ENCODE measurements at regions not wholly inside any gene's neighbourhood (a gene's known extent, or its start where the extent isn't known, plus 50 kb on each side); places are given as distances from the start of the nearest gene placed in this dataset.
A peak's percentile ranks its signal among the peaks of the same experiment; 100 is the strongest.

GRCh38 chr16:85484347-85485300 lies 128.5 kb upstream of the GSE1 start:
- no peaks in the 10 kb centered on the region for H3K4me1 Mint-ChIP-seq
- CTCF ChIA-PET = no interaction called here
- ATAC-seq = no peak

GRCh38 chr16:85485379-85485778 lies 127.7 kb upstream of the GSE1 start:
- CTCF ChIA-PET = no interaction called here
- DNase-seq = no peak
- ATAC-seq = no peak
- Mint-ChIP-seq H3K36me3 (no peaks in the 10 kb centered on the region), H3K4me1 (no peaks in the 10 kb centered on the region), H3K4me3 (no peak overlapping the region), H3K27me3 (no peaks in the 10 kb centered on the region), H3K9me3 (ENCODE audit: low read depth) (no peaks in the 10 kb centered on the region), H3K27ac (no peak overlapping the region)

More at GRCh38 chr16:85484347-85485300, 128.5 kb upstream of the GSE1 start:
- H3K36me3 Mint-ChIP-seq = no peaks in the 10 kb centered on the region
- no peak for DNase-seq
- H3K9me3 Mint-ChIP-seq (ENCODE audit: low read depth) = no peaks in the 10 kb centered on the region
- H3K27ac Mint-ChIP-seq = no peak overlapping the region
- H3K4me3 Mint-ChIP-seq = no peak overlapping the region
- H3K27me3 Mint-ChIP-seq = no peaks in the 10 kb centered on the region

GRCh38 chr16:85486256-85486915 lies 126.7 kb upstream of the GSE1 start:
- H3K4me1 Mint-ChIP-seq = no peaks in the 10 kb centered on the region
- ATAC-seq = no peak
- H3K9me3 Mint-ChIP-seq (ENCODE audit: low read depth) = no peaks in the 10 kb centered on the region
- CTCF ChIA-PET = no interaction called here
- no peak overlapping the region for H3K27ac Mint-ChIP-seq
- DNase-seq = no peak
- no peak overlapping the region for H3K4me3 Mint-ChIP-seq
- no peaks in the 10 kb centered on the region for H3K27me3 Mint-ChIP-seq
- no peaks in the 10 kb centered on the region for H3K36me3 Mint-ChIP-seq

GRCh38 chr16:85488414-85488813 lies 124.7 kb upstream of the GSE1 start:
- Mint-ChIP-seq H3K9me3 (ENCODE audit: low read depth) (no peaks in the 10 kb centered on the region), H3K36me3 (no peaks in the 10 kb centered on the region), H3K27me3 (no peaks in the 10 kb centered on the region), H3K27ac (no peak overlapping the region), H3K4me1 (no peaks in the 10 kb centered on the region), H3K4me3 (no peak overlapping the region)
- CTCF ChIA-PET = interaction anchor here (0.9 to 4.1 kb wide), 4 partner anchors 11 to 191 kb away, joined by 3 to 30 read pairs (median 4); no protein-coding TSS in a partner anchor
- DNase-seq (no peak), ATAC-seq (no peak)

GRCh38 chr16:85490407-85491057 lies 122.6 kb upstream of the GSE1 start:
- CTCF ChIA-PET = interaction anchor here (0.6 to 4.1 kb wide), 16 partner anchors 9 to 797 kb away, joined by 3 to 30 read pairs (median 4); no protein-coding TSS in a partner anchor
- Mint-ChIP-seq H3K27me3 (no peaks in the 10 kb centered on the region), H3K4me3 (no peak overlapping the region), H3K27ac (no peak overlapping the region), H3K9me3 (ENCODE audit: low read depth) (no peaks in the 10 kb centered on the region), H3K4me1 (no peaks in the 10 kb centered on the region), H3K36me3 (no peaks in the 10 kb centered on the region)
- ATAC-seq (no peak), DNase-seq (no peak)

- DNase-seq (peak; percentile 53), ATAC-seq (peak; percentile 36)
- no peaks in the 10 kb centered on the region for H3K9me3 Mint-ChIP-seq (ENCODE audit: low read depth)
- H3K4me1 Mint-ChIP-seq = no peaks in the 10 kb centered on the region
- no peaks in the 10 kb centered on the region for H3K36me3 Mint-ChIP-seq
- H3K4me3 Mint-ChIP-seq = no peak overlapping the region
- H3K27me3 Mint-ChIP-seq = no peaks in the 10 kb centered on the region
- CTCF ChIA-PET = interaction anchor here (0.6 to 4.1 kb wide), 19 partner anchors 10 to 798 kb away, joined by 3 to 30 read pairs (median 4); no protein-coding TSS in a partner anchor
- no peak overlapping the region for H3K27ac Mint-ChIP-seq
Observed at GRCh38 chr16:85491058-85491771, 121.9 kb upstream of the GSE1 start.

- Mint-ChIP-seq H3K27ac (no peak overlapping the region), H3K27me3 (no peaks in the 10 kb centered on the region), H3K36me3 (no peaks in the 10 kb centered on the region), H3K4me1 (no peaks in the 10 kb centered on the region), H3K4me3 (no peak overlapping the region), H3K9me3 (ENCODE audit: low read depth) (no peaks in the 10 kb centered on the region)
- no peak for ATAC-seq
- CTCF ChIA-PET = interaction anchor here (0.8 to 4.1 kb wide), 12 partner anchors 10 to 126 kb away, joined by 3 to 30 read pairs (median 4); no protein-coding TSS in a partner anchor
- no peak for DNase-seq
Observed at GRCh38 chr16:85491798-85492294, 121.3 kb upstream of the GSE1 start.

GRCh38 chr16:85492295-85492864 lies 120.7 kb upstream of the GSE1 start:
- Mint-ChIP-seq H3K9me3 (ENCODE audit: low read depth) (no peaks in the 10 kb centered on the region), H3K4me1 (no peaks in the 10 kb centered on the region), H3K27me3 (no peaks in the 10 kb centered on the region), H3K4me3 (no peak overlapping the region), H3K36me3 (no peaks in the 10 kb centered on the region), H3K27ac (no peak overlapping the region)
- ATAC-seq (no peak), DNase-seq (no peak)
- CTCF ChIA-PET = interaction anchor here (1.5 to 3.5 kb wide), 5 partner anchors 11 to 125 kb away, joined by 4 to 22 read pairs (median 6); no protein-coding TSS in a partner anchor

GRCh38 chr16:85494315-85494714 lies 118.8 kb upstream of the GSE1 start:
- ATAC-seq (no peak), DNase-seq (no peak)
- H3K27me3 Mint-ChIP-seq = no peaks in the 10 kb centered on the region
- H3K36me3 Mint-ChIP-seq = no peaks in the 10 kb centered on the region
- CTCF ChIA-PET = interaction anchor here (1.1 to 2.1 kb wide), 3 partner anchors 107 to 116 kb away, joined by 3 to 5 read pairs (median 4); no protein-coding TSS in a partner anchor
- H3K4me1 Mint-ChIP-seq = no peaks in the 10 kb centered on the region
- no peak overlapping the region for H3K4me3 Mint-ChIP-seq
- H3K27ac Mint-ChIP-seq = no peak overlapping the region
- H3K9me3 Mint-ChIP-seq (ENCODE audit: low read depth) = no peaks in the 10 kb centered on the region

GRCh38 chr16:85495259-85495658 lies 117.9 kb upstream of the GSE1 start:
- H3K27ac Mint-ChIP-seq = no peak overlapping the region
- no peaks in the 10 kb centered on the region for H3K36me3 Mint-ChIP-seq
- H3K27me3 Mint-ChIP-seq = no peaks in the 10 kb centered on the region
- H3K4me1 Mint-ChIP-seq = no peaks in the 10 kb centered on the region
- no peak overlapping the region for H3K4me3 Mint-ChIP-seq
- CTCF ChIA-PET = interaction anchor here (0.9 to 1.5 kb wide), 4 partner anchors 27 to 121 kb away, joined by 3 to 4 read pairs (median 3); no protein-coding TSS in a partner anchor
- no peaks in the 10 kb centered on the region for H3K9me3 Mint-ChIP-seq (ENCODE audit: low read depth)
- DNase-seq = no peak
- ATAC-seq = no peak

- ATAC-seq = no peak
- no peaks in the 10 kb centered on the region for H3K36me3 Mint-ChIP-seq
- CTCF ChIA-PET = interaction anchor here (0.9 to 1.5 kb wide), 2 partner anchors 114 to 120 kb away, joined by 3 to 4 read pairs; no protein-coding TSS in a partner anchor
- H3K27ac Mint-ChIP-seq = no peak overlapping the region
- H3K4me3 Mint-ChIP-seq = no peak overlapping the region
- no peaks in the 10 kb centered on the region for H3K4me1 Mint-ChIP-seq
- no peaks in the 10 kb centered on the region for H3K27me3 Mint-ChIP-seq
- no peaks in the 10 kb centered on the region for H3K9me3 Mint-ChIP-seq (ENCODE audit: low read depth)
- DNase-seq = no peak
Observed at GRCh38 chr16:85495823-85496538, 117.1 kb upstream of the GSE1 start.

Data from activated CD8-positive, alpha-beta memory T cell treated with anti-CD3 and anti-CD28 coated beads, Interleukin-2, amount 10 ng/mL, durations not matched to agents 7 days and 5 days (primary cell).